Neural cell (in vitro differentiated cells): ENCODE measurements at regions not wholly inside any gene's neighbourhood (a gene's known extent, or its start where the extent isn't known, plus 50 kb on each side); places are given as distances from the start of the nearest gene placed in this dataset.

ENCODE experiments used
- H2AFZ ChIP-seq: fragments of 200-600, 300-800 bp; sonication (generic), shearing (Covaris generic); 2 replicates; pipeline ENCODE4 v1.6.0; 2014; ENCODE audit warnings: low read depth, mild to moderate bottlenecking, antibody characterized with exemption, low read length, moderate library complexity
- H3F3A ChIP-seq: fragments of 200-600 bp; shearing (Covaris generic); 2 replicates; pipeline ENCODE4 v1.6.1; 2016; ENCODE audit warnings: mild to moderate bottlenecking, moderate library complexity, mixed read lengths, antibody characterized with exemption, low read length; ENCODE audit not compliant: insufficient read depth, poor library complexity, severe bottlenecking
- H3K27ac ChIP-seq: fragments of 200-600, 300-800 bp; sonication (generic), shearing (Covaris generic); 2 replicates; pipeline ENCODE4 v1.5.1; 2014; ENCODE audit warnings: mild to moderate bottlenecking, low read length, moderate library complexity
- H3K27me3 ChIP-seq: fragments of 300-800, 200-600 bp; sonication (generic), shearing (Covaris generic); 2 replicates; pipeline ENCODE4 v1.6.0; 2014; ENCODE audit warnings: mild to moderate bottlenecking, low read depth, low read length, moderate library complexity; ENCODE audit not compliant: insufficient read depth
- H3K36me3 ChIP-seq: fragments of 300-800, 200-600 bp; sonication (generic), shearing (Covaris generic); 2 replicates; pipeline ENCODE4 v1.5.1; 2014; ENCODE audit warnings: mild to moderate bottlenecking, antibody characterized with exemption, low read length, moderate library complexity; ENCODE audit not compliant: insufficient read depth
- H3K4me2 ChIP-seq: fragments of 300-800, 200-600 bp; sonication (generic), shearing (Covaris generic); 2 replicates; pipeline ENCODE4 v1.6.0; 2014; ENCODE audit warnings: mild to moderate bottlenecking, low read length
- H3K4me3 ChIP-seq: fragments of 300-800, 200-600 bp; sonication (generic), shearing (Covaris generic); 2 replicates; pipeline ENCODE4 v1.5.1; 2014; ENCODE audit warnings: mild to moderate bottlenecking, low read length, moderate library complexity
- H3K79me2 ChIP-seq: fragments of 200-600 bp; shearing (Covaris generic); replicated peaks from 2 replicates; pipeline ENCODE4 v1.6.0; 2014; ENCODE audit warnings: mild to moderate bottlenecking, low read length, moderate library complexity; ENCODE audit not compliant: insufficient read depth
- H3K9ac ChIP-seq: fragments of 300-800, 200-600 bp; sonication (generic), shearing (Covaris generic); 2 replicates; pipeline ENCODE4 v1.6.1; 2016; ENCODE audit warnings: mild to moderate bottlenecking, low read length, mixed read lengths
- H3K9me2 ChIP-seq: fragments of 200-600 bp; shearing (Covaris generic); 2 replicates; pipeline ENCODE4 v1.6.1; 2016; ENCODE audit warnings: mild to moderate bottlenecking, low read length, mixed read lengths; ENCODE audit not compliant: insufficient read depth
- H3K9me3 ChIP-seq: fragments of 200-600, 300-800 bp; sonication (generic), shearing (Covaris generic); 2 replicates; pipeline ENCODE4 v1.6.1; 2016; ENCODE audit warnings: mild to moderate bottlenecking, mixed run types, low read length, moderate library complexity, mixed read lengths
- H4K20me1 ChIP-seq: fragments of 200-600 bp; shearing (Covaris generic); 2 replicates; pipeline ENCODE4 v1.6.1; 2016; ENCODE audit warnings: mild to moderate bottlenecking, mixed run types; ENCODE audit not compliant: insufficient read depth
- EP300 ChIP-seq: fragments of 450-650 bp; conservative IDR thresholded peaks from 2 replicates; pipeline ENCODE4 v1.6.1; 2014; ENCODE audit warnings: antibody characterized with exemption, mild to moderate bottlenecking, moderate library complexity; ENCODE audit not compliant: poor library complexity, severe bottlenecking
- EZH2 ChIP-seq: fragments of 200-600, 300-800 bp; shearing (Covaris generic), sonication (generic); IDR thresholded peaks from 2 replicates; pipeline ENCODE4 v1.6.1; 2014; ENCODE audit warnings: antibody characterized with exemption, low read length, borderline replicate concordance, mild to moderate bottlenecking; ENCODE audit not compliant: insufficient read depth, poor library complexity, severe bottlenecking
- MXI1 ChIP-seq: fragments of 450-650 bp; conservative IDR thresholded peaks from 2 replicates; pipeline ENCODE4 v1.6.1; 2014; ENCODE audit warnings: antibody characterized with exemption, mild to moderate bottlenecking; ENCODE audit not compliant: poor library complexity, severe bottlenecking
- POLR2AphosphoS5 ChIP-seq: IDR thresholded peaks from 2 replicates; pipeline ENCODE4 v1.6.1; 2012
- RAD21 ChIP-seq: fragments of 450-650 bp; conservative IDR thresholded peaks from 2 replicates; pipeline ENCODE4 v1.6.1; 2014; ENCODE audit warnings: antibody characterized with exemption, mild to moderate bottlenecking, moderate library complexity
- SMC3 ChIP-seq: fragments of 450-650 bp; conservative IDR thresholded peaks from 2 replicates; pipeline ENCODE4 v1.6.1; 2014; ENCODE audit warnings: antibody characterized with exemption, mild to moderate bottlenecking, moderate library complexity; ENCODE audit not compliant: poor library complexity
- TAF1 ChIP-seq: IDR thresholded peaks from 2 replicates; pipeline ENCODE4 v1.6.1; 2012; ENCODE audit warnings: low read depth
- TF ChIP-seq, protein P1 (sequence below): IDR thresholded peaks from 2 replicates; pipeline ENCODE4 v1.6.1; 2012; ENCODE audit warnings: borderline replicate concordance
- TF ChIP-seq, protein P2 (sequence below): fragments of 450-650 bp; IDR thresholded peaks from 2 replicates; pipeline ENCODE4 v1.5.1; 2014; ENCODE audit warnings: antibody characterized with exemption, mild to moderate bottlenecking, moderate library complexity; ENCODE audit not compliant: poor library complexity, severe bottlenecking

GRCh38 chrX:6810776-6811175, 275.9 kb upstream of the VCX3A start:
- Histone ChIP-seq H2AFZ (no peak overlapping the region), H3K9me3 (no peaks in the 10 kb centered on the region), H3K4me2 (no peak overlapping the region), H3F3A (no peaks in the 10 kb centered on the region), H3K27ac (no peak overlapping the region), H3K9me2 (no peaks in the 10 kb centered on the region), H4K20me1 (no peaks in the 10 kb centered on the region), H3K9ac (no peak overlapping the region), H3K36me3 (no peaks in the 10 kb centered on the region), H3K79me2 (no peaks in the 10 kb centered on the region), H3K4me3 (no peak overlapping the region), H3K27me3 (no peaks in the 10 kb centered on the region)
- TF ChIP-seq EZH2, result no peak
- no peak for TF ChIP-seq POLR2AphosphoS5
- TF ChIP-seq RAD21, result no peak
- TF ChIP-seq TAF1, result no peak
- TF ChIP-seq MXI1, result no peak
- TF ChIP-seq, protein P1, sequence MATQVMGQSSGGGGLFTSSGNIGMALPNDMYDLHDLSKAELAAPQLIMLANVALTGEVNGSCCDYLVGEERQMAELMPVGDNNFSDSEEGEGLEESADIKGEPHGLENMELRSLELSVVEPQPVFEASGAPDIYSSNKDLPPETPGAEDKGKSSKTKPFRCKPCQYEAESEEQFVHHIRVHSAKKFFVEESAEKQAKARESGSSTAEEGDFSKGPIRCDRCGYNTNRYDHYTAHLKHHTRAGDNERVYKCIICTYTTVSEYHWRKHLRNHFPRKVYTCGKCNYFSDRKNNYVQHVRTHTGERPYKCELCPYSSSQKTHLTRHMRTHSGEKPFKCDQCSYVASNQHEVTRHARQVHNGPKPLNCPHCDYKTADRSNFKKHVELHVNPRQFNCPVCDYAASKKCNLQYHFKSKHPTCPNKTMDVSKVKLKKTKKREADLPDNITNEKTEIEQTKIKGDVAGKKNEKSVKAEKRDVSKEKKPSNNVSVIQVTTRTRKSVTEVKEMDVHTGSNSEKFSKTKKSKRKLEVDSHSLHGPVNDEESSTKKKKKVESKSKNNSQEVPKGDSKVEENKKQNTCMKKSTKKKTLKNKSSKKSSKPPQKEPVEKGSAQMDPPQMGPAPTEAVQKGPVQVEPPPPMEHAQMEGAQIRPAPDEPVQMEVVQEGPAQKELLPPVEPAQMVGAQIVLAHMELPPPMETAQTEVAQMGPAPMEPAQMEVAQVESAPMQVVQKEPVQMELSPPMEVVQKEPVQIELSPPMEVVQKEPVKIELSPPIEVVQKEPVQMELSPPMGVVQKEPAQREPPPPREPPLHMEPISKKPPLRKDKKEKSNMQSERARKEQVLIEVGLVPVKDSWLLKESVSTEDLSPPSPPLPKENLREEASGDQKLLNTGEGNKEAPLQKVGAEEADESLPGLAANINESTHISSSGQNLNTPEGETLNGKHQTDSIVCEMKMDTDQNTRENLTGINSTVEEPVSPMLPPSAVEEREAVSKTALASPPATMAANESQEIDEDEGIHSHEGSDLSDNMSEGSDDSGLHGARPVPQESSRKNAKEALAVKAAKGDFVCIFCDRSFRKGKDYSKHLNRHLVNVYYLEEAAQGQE, result no peak
- TF ChIP-seq SMC3, result no peak
- TF ChIP-seq EP300, result no peak
- TF ChIP-seq, protein P2, sequence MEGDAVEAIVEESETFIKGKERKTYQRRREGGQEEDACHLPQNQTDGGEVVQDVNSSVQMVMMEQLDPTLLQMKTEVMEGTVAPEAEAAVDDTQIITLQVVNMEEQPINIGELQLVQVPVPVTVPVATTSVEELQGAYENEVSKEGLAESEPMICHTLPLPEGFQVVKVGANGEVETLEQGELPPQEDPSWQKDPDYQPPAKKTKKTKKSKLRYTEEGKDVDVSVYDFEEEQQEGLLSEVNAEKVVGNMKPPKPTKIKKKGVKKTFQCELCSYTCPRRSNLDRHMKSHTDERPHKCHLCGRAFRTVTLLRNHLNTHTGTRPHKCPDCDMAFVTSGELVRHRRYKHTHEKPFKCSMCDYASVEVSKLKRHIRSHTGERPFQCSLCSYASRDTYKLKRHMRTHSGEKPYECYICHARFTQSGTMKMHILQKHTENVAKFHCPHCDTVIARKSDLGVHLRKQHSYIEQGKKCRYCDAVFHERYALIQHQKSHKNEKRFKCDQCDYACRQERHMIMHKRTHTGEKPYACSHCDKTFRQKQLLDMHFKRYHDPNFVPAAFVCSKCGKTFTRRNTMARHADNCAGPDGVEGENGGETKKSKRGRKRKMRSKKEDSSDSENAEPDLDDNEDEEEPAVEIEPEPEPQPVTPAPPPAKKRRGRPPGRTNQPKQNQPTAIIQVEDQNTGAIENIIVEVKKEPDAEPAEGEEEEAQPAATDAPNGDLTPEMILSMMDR, result no peak

DNA sequence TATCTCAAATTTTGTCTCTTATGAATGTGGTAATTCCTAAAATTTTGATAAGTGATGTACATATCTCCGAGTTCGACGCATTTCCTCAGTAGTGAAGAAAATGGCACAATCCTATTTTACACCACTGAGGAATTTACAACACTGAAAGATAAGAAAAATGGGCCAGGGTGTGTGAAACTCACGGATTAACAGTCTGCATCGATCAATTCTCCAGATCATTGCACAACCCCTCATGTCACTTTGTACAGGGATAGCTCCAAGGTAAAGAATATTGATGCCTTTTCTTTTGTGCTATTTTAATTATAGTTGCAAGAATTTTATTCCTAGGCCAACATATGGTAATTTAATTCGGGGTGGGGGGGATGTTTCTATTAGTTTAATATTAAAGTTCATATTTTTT, 268.7 kb upstream of the VCX3A start:
- no peaks in the 10 kb centered on the region for H3K9me3 ChIP-seq
- H3K36me3 ChIP-seq, result no peaks in the 10 kb centered on the region
- no peak overlapping the region for H3K27ac ChIP-seq
- no peak overlapping the region for H3K4me3 ChIP-seq
- no peaks in the 10 kb centered on the region for H4K20me1 ChIP-seq
- H3K9ac ChIP-seq, result no peak overlapping the region
- no peak overlapping the region for H3K4me2 ChIP-seq
- no peak overlapping the region for H2AFZ ChIP-seq
- H3K27me3 ChIP-seq, result no peaks in the 10 kb centered on the region
- H3F3A ChIP-seq, result no peaks in the 10 kb centered on the region
- no peaks in the 10 kb centered on the region for H3K79me2 ChIP-seq
- TF ChIP-seq, protein P1, result no peak
- TF ChIP-seq RAD21 (no peak), SMC3 (no peak), MXI1 (no peak), EZH2 (no peak), TAF1 (no peak)
- TF ChIP-seq, protein P2, result no peak
- no peaks in the 10 kb centered on the region for H3K9me2 ChIP-seq
